ENCODE measurements at regions not wholly inside any gene's neighbourhood (a gene's known extent, or its start where the extent isn't known, plus 50 kb on each side); places are given as distances from the start of the nearest gene placed in this dataset.

DNA sequence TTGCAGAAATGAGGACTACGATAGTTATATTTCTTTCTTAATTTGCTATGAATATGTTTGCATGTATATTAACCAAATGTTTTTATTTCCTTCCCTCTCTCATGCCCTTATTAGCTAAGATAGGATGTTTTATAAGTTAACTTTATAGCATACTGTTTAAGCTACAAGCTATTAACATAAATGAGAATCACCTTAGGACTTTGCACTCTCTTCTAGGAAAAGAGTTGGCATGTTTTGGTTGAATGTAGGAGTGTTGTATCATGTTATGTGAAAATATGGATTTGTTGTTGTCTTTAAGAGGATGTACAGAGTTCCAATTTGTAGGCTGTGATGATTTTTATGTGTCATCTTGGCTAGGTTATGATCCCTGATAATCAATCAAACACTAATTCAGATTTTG, 467.4 kb upstream of the SETBP1 start:
- TF ChIP-seq, protein P1, sequence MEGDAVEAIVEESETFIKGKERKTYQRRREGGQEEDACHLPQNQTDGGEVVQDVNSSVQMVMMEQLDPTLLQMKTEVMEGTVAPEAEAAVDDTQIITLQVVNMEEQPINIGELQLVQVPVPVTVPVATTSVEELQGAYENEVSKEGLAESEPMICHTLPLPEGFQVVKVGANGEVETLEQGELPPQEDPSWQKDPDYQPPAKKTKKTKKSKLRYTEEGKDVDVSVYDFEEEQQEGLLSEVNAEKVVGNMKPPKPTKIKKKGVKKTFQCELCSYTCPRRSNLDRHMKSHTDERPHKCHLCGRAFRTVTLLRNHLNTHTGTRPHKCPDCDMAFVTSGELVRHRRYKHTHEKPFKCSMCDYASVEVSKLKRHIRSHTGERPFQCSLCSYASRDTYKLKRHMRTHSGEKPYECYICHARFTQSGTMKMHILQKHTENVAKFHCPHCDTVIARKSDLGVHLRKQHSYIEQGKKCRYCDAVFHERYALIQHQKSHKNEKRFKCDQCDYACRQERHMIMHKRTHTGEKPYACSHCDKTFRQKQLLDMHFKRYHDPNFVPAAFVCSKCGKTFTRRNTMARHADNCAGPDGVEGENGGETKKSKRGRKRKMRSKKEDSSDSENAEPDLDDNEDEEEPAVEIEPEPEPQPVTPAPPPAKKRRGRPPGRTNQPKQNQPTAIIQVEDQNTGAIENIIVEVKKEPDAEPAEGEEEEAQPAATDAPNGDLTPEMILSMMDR (conservative IDR thresholded peaks at IDR 0.05): no peak
- no peak for TF ChIP-seq ZFX (IDR thresholded peaks at IDR 0.05)
